ENCODE measurements at regions not wholly inside any gene's neighbourhood (a gene's known extent, or its start where the extent isn't known, plus 50 kb on each side); places are given as distances from the start of the nearest gene placed in this dataset.

GRCh38 chr17:56085576-56086267 is 67.6 kb upstream of the ANKFN1 start:
- TF ChIP-seq POLR2A (IDR thresholded peaks at IDR 0.05; ENCODE audit: low read length) (no peak), GATA1 (IDR thresholded peaks at IDR 0.05; ENCODE audit: low read depth, low read length) (no peak)

All from erythroblast (primary cell).